ENCODE measurements at regions not wholly inside any gene's neighbourhood (a gene's known extent, or its start where the extent isn't known, plus 50 kb on each side); places are given as distances from the start of the nearest gene placed in this dataset.
"Not testable (repeated sequence)": the region's sequence is repeated elsewhere in the genome, so short reads cannot be mapped to it uniquely, and the experiment has no call there.

GRCh38 chr13:21884299-21884909 lies 213.5 kb downstream of the FGF9 start:
- TF ChIP-seq, protein P1, sequence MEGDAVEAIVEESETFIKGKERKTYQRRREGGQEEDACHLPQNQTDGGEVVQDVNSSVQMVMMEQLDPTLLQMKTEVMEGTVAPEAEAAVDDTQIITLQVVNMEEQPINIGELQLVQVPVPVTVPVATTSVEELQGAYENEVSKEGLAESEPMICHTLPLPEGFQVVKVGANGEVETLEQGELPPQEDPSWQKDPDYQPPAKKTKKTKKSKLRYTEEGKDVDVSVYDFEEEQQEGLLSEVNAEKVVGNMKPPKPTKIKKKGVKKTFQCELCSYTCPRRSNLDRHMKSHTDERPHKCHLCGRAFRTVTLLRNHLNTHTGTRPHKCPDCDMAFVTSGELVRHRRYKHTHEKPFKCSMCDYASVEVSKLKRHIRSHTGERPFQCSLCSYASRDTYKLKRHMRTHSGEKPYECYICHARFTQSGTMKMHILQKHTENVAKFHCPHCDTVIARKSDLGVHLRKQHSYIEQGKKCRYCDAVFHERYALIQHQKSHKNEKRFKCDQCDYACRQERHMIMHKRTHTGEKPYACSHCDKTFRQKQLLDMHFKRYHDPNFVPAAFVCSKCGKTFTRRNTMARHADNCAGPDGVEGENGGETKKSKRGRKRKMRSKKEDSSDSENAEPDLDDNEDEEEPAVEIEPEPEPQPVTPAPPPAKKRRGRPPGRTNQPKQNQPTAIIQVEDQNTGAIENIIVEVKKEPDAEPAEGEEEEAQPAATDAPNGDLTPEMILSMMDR (IDR thresholded peaks at IDR 0.05; ENCODE audit: partially characterized antibody, unreplicated experiment) = no peak
- H3K9me3 Mint-ChIP-seq (ENCODE audit: unreplicated experiment) = peaks cover 2% of the 10 kb centered on the region
- H3K4me1 Mint-ChIP-seq (ENCODE audit: low read depth, unreplicated experiment) = peaks cover 16% of the 10 kb centered on the region
- H3K36me3 Mint-ChIP-seq (ENCODE audit: unreplicated experiment) = peaks cover 6% of the 10 kb centered on the region
- no peak overlapping the region for H3K4me3 Mint-ChIP-seq (ENCODE audit: unreplicated experiment)
- no peak overlapping the region for H3K27ac Mint-ChIP-seq (ENCODE audit: unreplicated experiment)
- DNase-seq = no peak
- peaks cover 2% of the 10 kb centered on the region for H3K27me3 Mint-ChIP-seq (ENCODE audit: unreplicated experiment)

GRCh38 chr13:21884965-21885567 lies 214.2 kb downstream of the FGF9 start:
- TF ChIP-seq, protein P1 (IDR thresholded peaks at IDR 0.05; ENCODE audit: partially characterized antibody, unreplicated experiment) = no peak
- H3K27ac Mint-ChIP-seq (ENCODE audit: unreplicated experiment) = no peak overlapping the region
- peaks cover 2% of the 10 kb centered on the region for H3K9me3 Mint-ChIP-seq (ENCODE audit: unreplicated experiment)
- no peak overlapping the region for H3K4me3 Mint-ChIP-seq (ENCODE audit: unreplicated experiment)
- peaks cover 16% of the 10 kb centered on the region for H3K4me1 Mint-ChIP-seq (ENCODE audit: low read depth, unreplicated experiment)
- DNase-seq = no peak
- H3K27me3 Mint-ChIP-seq (ENCODE audit: unreplicated experiment) = peaks cover 2% of the 10 kb centered on the region
- peaks cover 6% of the 10 kb centered on the region for H3K36me3 Mint-ChIP-seq (ENCODE audit: unreplicated experiment)

GRCh38 chr13:21885714-21886224 lies 214.9 kb downstream of the FGF9 start:
- Mint-ChIP-seq H3K4me1 (ENCODE audit: low read depth, unreplicated experiment) (peaks cover 16% of the 10 kb centered on the region), H3K27ac (ENCODE audit: unreplicated experiment) (no peak overlapping the region), H3K27me3 (ENCODE audit: unreplicated experiment) (peaks cover 2% of the 10 kb centered on the region), H3K4me3 (ENCODE audit: unreplicated experiment) (no peak overlapping the region), H3K36me3 (ENCODE audit: unreplicated experiment) (peaks cover 6% of the 10 kb centered on the region), H3K9me3 (ENCODE audit: unreplicated experiment) (peaks cover 1% of the 10 kb centered on the region)
- TF ChIP-seq, protein P1 (IDR thresholded peaks at IDR 0.05; ENCODE audit: partially characterized antibody, unreplicated experiment) = no peak
- no peak for DNase-seq

DNA sequence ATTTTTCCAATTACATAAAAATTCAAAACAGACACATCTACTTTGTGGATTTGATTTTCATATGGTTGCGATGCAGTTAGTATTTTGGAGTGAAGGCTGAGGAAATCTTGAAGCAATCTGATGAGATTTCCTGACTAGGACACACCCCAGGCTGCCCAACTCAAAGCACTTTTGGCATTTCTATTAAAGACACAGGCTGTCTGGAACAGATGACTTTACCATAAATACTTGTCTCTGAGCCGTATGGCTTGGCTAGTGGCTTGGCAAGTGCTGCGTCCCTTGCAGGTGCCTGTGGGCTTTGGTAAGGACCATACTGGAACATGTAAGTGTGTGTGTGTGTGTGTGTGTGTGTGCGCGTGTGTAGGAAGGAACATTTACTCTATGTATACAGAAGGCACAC lies 218.8 kb downstream of the FGF9 start:
- Mint-ChIP-seq H3K4me1 (ENCODE audit: low read depth, unreplicated experiment) (peaks cover 33% of the 10 kb centered on the region), H3K27me3 (ENCODE audit: unreplicated experiment) (peaks cover 7% of the 10 kb centered on the region), H3K4me3 (ENCODE audit: unreplicated experiment) (no peak overlapping the region), H3K27ac (ENCODE audit: unreplicated experiment) (no peak overlapping the region), H3K9me3 (ENCODE audit: unreplicated experiment) (peaks cover 5% of the 10 kb centered on the region), H3K36me3 (ENCODE audit: unreplicated experiment) (no peaks in the 10 kb centered on the region)
- TF ChIP-seq, protein P1 (IDR thresholded peaks at IDR 0.05; ENCODE audit: partially characterized antibody, unreplicated experiment) = no peak
- DNase-seq = no peak

- not testable (repeated sequence) for H3K36me3 Mint-ChIP-seq (ENCODE audit: unreplicated experiment); H3K9me3 Mint-ChIP-seq (ENCODE audit: unreplicated experiment); H3K4me3 Mint-ChIP-seq (ENCODE audit: unreplicated experiment); H3K27ac Mint-ChIP-seq (ENCODE audit: unreplicated experiment); H3K27me3 Mint-ChIP-seq (ENCODE audit: unreplicated experiment); DNase-seq
- H3K4me1 Mint-ChIP-seq (ENCODE audit: low read depth, unreplicated experiment) = peaks cover 36% of the 10 kb centered on the region
Measured at GRCh38 chr13:21890220-21890619, 219.3 kb downstream of the FGF9 start.

Data from glutamatergic neuron (in vitro differentiated cells).